Activated CD4-positive, alpha-beta memory T cell treated with anti-CD3 and anti-CD28 coated beads, Interleukin-2, amount 10 ng/mL, durations not matched to agents 7 days and 5 days (primary cell): ENCODE measurements at regions not wholly inside any gene's neighbourhood (a gene's known extent, or its start where the extent isn't known, plus 50 kb on each side); places are given as distances from the start of the nearest gene placed in this dataset.
"Not testable (repeated sequence)": the region's sequence is repeated elsewhere in the genome, so short reads cannot be mapped to it uniquely, and the experiment has no call there.

Experiments
- CTCF ChIA-PET: fragments of 350-600 bp; sonication (Branson Sonifier 250); formaldehyde crosslinking; loops from one replicate; lab custom pipeline; 2021; ENCODE audit warnings: antibody characterized with exemption, inconsistent platforms; lab: Charles Lee
- POLR2A ChIA-PET: fragments of 350-600 bp; sonication (Branson Sonifier 250); formaldehyde crosslinking; loops from one replicate; lab custom pipeline; 2021; ENCODE audit warnings: antibody characterized with exemption; lab: Charles Lee
- DNase-seq: peaks from one replicate; pipeline ENCODE4 v3.0.0-alpha.2; 2020
- H3K27ac Mint-ChIP-seq: one replicate; pipeline ENCODE4 v1.8.0; 2021; ENCODE audit warnings: mild to moderate bottlenecking, mixed read lengths
- H3K27me3 Mint-ChIP-seq: one replicate; pipeline ENCODE4 v1.8.0; 2021; ENCODE audit warnings: mixed read lengths
- H3K36me3 Mint-ChIP-seq: one replicate; pipeline ENCODE4 v1.8.0; 2021; ENCODE audit warnings: low read depth, mixed read lengths
- H3K4me1 Mint-ChIP-seq: one replicate; pipeline ENCODE4 v1.8.0; 2021; ENCODE audit warnings: mixed read lengths
- H3K4me3 Mint-ChIP-seq: one replicate; pipeline ENCODE4 v1.8.0; 2021; ENCODE audit warnings: mild to moderate bottlenecking, mixed read lengths
- H3K9me3 Mint-ChIP-seq: one replicate; pipeline ENCODE4 v1.8.0; 2021; ENCODE audit warnings: mixed read lengths

DNA sequence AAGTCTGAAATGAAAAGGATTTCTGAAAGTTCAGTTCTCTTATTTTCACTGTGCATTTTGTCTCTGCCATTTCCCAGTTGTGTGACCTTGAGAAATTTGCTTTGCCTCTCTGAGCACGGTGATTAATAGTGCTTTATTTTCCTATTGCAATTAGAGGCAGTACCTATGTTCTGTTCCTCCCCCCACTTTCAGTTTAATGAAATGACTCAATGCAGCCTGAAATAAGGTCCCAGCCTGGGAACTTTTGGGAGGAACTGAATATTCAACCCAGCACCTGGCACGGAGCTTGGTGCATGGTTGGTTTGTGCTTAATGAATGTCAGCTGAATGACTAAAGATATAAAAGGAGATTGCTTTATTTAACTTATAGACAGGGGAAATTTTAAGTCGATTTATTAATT is 352.6 kb downstream of the PDCD6IP start:
- no peak overlapping the region for H3K27ac Mint-ChIP-seq
- POLR2A ChIA-PET = no interaction called here

DNA sequence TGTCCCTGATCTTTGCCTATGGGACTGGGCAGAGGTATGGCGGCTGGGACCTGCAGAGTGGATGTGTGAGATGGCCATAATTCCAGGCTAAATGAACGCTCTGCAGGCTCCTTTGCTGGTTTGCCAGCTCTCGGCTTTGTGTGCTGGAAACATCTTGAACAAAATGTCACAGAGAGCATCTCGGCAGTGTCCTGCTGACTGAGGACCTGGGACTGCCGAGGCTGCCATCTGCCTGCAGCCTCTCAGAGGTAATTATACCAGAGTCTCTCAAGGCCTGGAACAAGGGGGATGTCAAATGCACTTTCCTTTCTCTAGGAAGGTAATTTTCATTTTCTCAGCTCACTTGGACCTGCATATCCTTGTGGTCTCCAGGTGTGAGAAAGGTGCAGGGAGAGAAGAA is 354.2 kb downstream of the PDCD6IP start:
- DNase-seq = no peak
- H3K27me3 Mint-ChIP-seq = no peaks in the 10 kb centered on the region
- no peaks in the 10 kb centered on the region for H3K36me3 Mint-ChIP-seq
- CTCF ChIA-PET = interaction anchor here (1.3 kb wide), 1 partner anchor 43 kb away, joined by 3 read pairs; no protein-coding TSS in a partner anchor
- H3K4me3 Mint-ChIP-seq = no peak overlapping the region
- H3K27ac Mint-ChIP-seq = no peak overlapping the region
- H3K4me1 Mint-ChIP-seq = no peaks in the 10 kb centered on the region
- POLR2A ChIA-PET = no interaction called here
- H3K9me3 Mint-ChIP-seq = no peaks in the 10 kb centered on the region

More for the DNA sequence above, 352.6 kb downstream of the PDCD6IP start:
- no peaks in the 10 kb centered on the region for H3K27me3 Mint-ChIP-seq
- H3K4me1 Mint-ChIP-seq = no peaks in the 10 kb centered on the region
- H3K4me3 Mint-ChIP-seq = no peak overlapping the region
- CTCF ChIA-PET = no interaction called here
- H3K9me3 Mint-ChIP-seq = no peaks in the 10 kb centered on the region
- H3K36me3 Mint-ChIP-seq = no peaks in the 10 kb centered on the region
- no peak for DNase-seq

DNA sequence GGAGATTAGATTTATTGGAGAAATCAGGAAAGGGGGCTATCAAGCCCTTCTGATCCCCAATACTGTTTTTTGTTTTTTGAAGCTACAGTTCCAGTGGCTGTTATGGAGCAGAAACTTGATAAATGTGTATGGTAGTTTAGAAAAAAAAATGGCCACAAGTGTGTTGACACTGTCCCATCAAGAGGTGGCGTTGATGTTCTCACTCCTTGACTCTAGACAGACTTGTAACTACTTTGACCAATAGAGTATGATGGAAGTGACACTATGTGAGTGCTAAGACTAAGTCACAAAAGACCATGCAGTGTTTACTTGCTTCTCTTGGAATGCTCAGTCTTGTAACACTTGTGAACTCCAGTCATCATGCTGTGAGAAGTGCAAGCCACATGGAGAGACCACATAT is 356.7 kb downstream of the PDCD6IP start:
- Mint-ChIP-seq H3K9me3 (no peaks in the 10 kb centered on the region), H3K4me1 (no peaks in the 10 kb centered on the region), H3K4me3 (no peak overlapping the region), H3K27me3 (no peaks in the 10 kb centered on the region), H3K36me3 (no peaks in the 10 kb centered on the region), H3K27ac (no peak overlapping the region)
- POLR2A ChIA-PET = no interaction called here
- CTCF ChIA-PET = no interaction called here
- no peak for DNase-seq

DNA sequence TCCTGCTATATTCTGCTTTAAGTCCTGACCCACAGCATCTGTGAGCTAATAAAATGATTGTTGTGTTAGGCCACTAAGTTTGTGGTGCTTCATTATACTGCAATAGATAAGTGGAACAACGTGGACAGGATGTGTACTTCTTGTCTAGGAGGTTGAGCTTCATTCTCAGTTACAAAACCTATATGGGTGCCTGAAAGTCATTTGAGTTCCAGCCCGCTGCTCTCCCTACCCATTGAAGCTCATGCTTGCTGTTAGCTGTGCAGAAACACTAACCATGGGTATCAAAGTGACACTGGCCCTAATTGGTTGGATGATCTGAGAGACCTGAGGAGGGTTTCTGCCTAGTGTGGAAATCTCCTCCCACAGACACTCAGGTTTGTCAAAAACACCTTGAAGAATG is 357.2 kb downstream of the PDCD6IP start:
- no peaks in the 10 kb centered on the region for H3K27me3 Mint-ChIP-seq

DNA sequence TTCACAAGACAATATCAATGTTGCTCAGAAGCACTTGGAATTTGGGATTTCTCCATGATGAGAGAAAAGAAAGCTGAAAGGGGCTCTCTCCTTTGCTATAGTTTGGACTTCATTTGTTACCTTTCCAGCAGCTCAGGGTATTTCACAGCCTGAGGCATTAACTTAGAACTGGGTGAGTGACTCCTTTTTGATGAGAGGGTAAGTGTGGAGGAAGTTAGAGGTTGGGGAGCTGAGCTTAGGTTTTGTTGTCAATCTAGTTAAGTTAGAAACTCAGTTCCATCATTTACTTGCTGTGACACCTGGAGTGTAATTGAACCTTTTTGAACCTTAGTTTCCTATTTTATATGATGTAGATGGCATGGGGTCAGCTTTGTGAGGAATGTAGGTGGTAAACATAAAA is 359.1 kb downstream of the PDCD6IP start:
- POLR2A ChIA-PET = no interaction called here
- Mint-ChIP-seq H3K27ac (no peak overlapping the region), H3K36me3 (no peaks in the 10 kb centered on the region), H3K9me3 (no peaks in the 10 kb centered on the region), H3K4me3 (no peak overlapping the region), H3K27me3 (no peaks in the 10 kb centered on the region), H3K4me1 (no peaks in the 10 kb centered on the region)
- DNase-seq = no peak
- CTCF ChIA-PET = interaction anchor here (0.5 kb wide), 1 partner anchor 198 kb away, joined by 3 read pairs; no protein-coding TSS in a partner anchor

More for the DNA sequence above, 357.2 kb downstream of the PDCD6IP start:
- Mint-ChIP-seq H3K27ac (no peak overlapping the region), H3K4me3 (no peak overlapping the region), H3K36me3 (no peaks in the 10 kb centered on the region), H3K9me3 (no peaks in the 10 kb centered on the region), H3K4me1 (no peaks in the 10 kb centered on the region)
- DNase-seq = no peak
- ChIA-PET POLR2A (no interaction called here), CTCF (no interaction called here)

DNA sequence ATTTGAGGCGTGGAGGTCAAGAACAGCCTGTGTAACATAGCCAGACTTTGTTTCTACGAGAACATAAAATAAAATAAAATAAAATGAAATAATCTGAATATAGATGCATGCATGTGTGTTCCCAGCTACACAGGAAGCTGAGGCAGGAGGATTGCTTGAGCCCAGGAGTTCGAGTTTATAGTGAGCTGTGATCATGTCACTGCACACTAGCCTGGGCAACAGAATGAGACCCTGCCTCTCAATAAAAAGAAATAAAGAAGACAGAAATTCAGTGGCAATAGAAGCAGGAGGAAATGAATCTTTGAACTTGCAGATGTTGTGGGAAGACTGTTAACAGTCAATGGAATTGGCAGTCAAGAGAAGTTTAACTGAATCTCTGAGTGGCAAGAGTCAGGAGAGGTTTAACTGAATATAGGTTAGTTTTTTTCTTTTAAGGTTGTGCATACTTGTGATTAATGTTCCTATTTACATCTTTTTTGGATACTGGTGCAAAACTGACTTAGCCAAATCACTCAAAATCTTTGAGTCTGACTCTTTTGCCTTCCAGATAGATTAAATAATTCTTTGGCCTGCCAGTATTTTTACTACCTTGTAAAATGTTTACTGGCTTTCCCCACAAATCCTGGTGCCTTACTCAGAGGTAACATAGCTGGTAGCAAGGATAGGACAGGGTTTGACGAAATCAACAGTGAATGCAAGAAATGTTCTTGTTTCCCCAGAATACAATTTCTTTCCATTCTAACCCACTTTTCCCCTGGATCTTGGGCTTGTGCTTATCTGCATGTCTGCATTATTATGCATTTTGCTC is 361.4 kb downstream of the PDCD6IP start:
- Mint-ChIP-seq H3K27ac (no peak overlapping the region), H3K36me3 (no peaks in the 10 kb centered on the region), H3K27me3 (no peaks in the 10 kb centered on the region), H3K4me1 (no peaks in the 10 kb centered on the region), H3K9me3 (no peaks in the 10 kb centered on the region), H3K4me3 (no peak overlapping the region)
- no peak for DNase-seq
- CTCF ChIA-PET = no interaction called here
- POLR2A ChIA-PET = no interaction called here

DNA sequence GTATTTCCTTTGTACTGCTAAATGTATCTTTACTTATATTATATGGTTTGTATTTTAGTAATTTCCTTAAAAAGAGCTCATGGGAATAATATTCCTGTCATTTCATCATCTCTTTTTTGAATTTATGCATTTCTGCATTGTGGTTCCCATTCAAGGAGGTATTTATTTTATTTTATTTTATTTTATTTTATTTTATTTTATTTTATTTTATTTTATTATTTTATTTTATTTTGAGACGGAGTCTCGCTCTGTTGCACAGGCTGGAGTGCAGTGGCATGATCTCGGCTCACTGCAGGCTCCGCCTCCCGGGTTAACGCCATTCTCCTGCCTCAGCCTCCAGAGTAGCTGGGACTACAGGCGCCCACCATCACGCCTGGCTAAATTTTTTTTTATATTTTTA is 371.2 kb downstream of the PDCD6IP start:
- H3K4me3 Mint-ChIP-seq, DNase-seq, POLR2A ChIA-PET, H3K27ac Mint-ChIP-seq, H3K9me3 Mint-ChIP-seq, H3K36me3 Mint-ChIP-seq, H3K27me3 Mint-ChIP-seq, CTCF ChIA-PET, H3K4me1 Mint-ChIP-seq: not testable (repeated sequence)

DNA sequence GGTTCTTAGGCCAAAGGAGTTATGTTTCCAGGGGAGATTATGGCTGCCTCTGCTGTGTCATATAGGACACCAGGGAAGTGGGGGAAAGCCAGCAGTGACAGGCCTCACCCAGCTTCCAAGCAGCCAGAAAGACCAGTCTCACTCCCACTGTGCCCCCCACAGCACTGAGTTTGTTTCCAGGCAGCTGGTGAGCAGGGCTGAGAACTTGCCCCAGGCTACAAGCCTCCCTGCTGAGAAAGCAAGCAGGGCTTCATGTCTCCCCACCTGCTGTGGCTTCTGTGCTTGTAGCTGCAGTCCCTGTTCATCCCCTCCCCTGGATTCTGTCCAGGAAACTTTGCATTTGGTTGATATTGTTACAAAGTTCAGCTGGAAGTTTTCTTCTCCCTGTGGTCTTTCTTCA is 376.3 kb downstream of the PDCD6IP start:
- Mint-ChIP-seq H3K27me3 (no peaks in the 10 kb centered on the region), H3K27ac (no peak overlapping the region), H3K4me3 (no peak overlapping the region), H3K9me3 (no peaks in the 10 kb centered on the region), H3K36me3 (no peaks in the 10 kb centered on the region), H3K4me1 (no peaks in the 10 kb centered on the region)
- ChIA-PET CTCF (no interaction called here), POLR2A (no interaction called here)
- no peak for DNase-seq

DNA sequence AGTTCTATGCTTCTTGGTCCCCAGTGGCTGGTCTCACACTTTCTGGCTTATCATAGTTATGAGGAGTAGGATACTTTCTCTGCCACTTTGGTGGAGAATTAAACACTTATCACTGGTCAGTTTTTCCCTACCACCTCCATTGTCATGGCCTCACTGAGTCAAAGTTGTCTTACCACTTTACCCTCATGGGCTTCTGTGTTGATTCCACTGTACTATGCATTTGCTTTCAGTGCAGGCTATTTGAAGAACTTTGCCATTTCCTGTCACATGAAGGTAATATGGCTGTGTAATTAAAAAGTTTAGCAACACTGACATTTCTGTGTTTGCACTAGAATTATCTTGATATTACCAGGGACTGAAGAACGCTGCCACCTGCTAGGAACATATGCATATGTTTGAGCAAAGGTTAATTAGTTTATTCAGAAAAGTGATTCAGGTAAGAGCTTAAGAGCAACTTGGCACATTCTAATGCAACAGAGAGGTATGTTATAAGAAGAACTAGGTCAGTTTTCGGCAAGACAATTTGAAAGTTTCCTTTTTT is 377.3 kb downstream of the PDCD6IP start:
- Mint-ChIP-seq H3K4me1 (no peaks in the 10 kb centered on the region), H3K4me3 (no peak overlapping the region), H3K27me3 (no peaks in the 10 kb centered on the region), H3K27ac (no peak overlapping the region), H3K36me3 (no peaks in the 10 kb centered on the region), H3K9me3 (no peaks in the 10 kb centered on the region)
- CTCF ChIA-PET = no interaction called here
- DNase-seq = no peak
- POLR2A ChIA-PET = no interaction called here

DNA sequence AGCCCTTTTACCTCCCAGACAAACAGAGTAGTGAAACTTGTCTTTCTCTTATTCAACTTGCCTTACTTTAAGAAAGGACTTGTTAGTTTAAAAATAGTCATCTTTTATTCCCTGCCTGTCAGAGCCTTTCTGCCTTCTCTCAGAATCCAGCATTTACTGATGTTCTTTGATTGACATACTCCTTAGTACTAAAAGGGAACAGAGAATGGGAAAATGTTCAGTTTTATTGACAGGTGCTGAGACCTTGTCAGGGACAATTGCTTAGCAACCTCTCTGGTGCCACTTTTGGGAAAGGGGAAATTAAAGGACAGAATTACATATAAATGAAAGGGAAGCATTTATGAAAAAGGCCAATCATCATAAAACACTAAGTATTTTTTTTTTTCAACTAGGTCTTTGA is 378.3 kb downstream of the PDCD6IP start:
- no peaks in the 10 kb centered on the region for H3K9me3 Mint-ChIP-seq
- no peak for DNase-seq
- H3K4me1 Mint-ChIP-seq = no peaks in the 10 kb centered on the region
- H3K27me3 Mint-ChIP-seq = no peaks in the 10 kb centered on the region
- H3K27ac Mint-ChIP-seq = no peak overlapping the region
- H3K4me3 Mint-ChIP-seq = no peak overlapping the region
- ChIA-PET CTCF (no interaction called here), POLR2A (no interaction called here)
- H3K36me3 Mint-ChIP-seq = no peaks in the 10 kb centered on the region

DNA sequence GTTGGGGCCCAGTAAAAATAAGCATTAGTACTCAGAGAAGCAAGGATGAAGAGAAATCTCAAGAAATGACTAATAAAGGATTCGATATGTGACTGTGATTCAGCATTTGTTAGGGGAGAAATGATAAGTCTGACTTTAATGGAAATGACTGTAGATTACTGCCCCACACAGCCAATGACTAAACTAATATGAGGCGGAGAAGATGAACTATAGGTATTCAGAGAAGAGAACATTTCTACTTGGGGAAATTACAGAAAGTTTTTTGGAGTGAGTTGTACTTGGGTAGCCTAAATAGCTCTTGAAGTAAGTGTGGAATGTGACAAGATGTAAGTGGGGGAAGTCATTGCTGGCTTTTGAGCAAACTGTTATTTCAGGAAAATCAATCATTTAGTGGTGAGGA is 380.0 kb downstream of the PDCD6IP start:
- Mint-ChIP-seq H3K27ac (no peak overlapping the region), H3K9me3 (no peaks in the 10 kb centered on the region), H3K4me1 (no peaks in the 10 kb centered on the region), H3K27me3 (no peaks in the 10 kb centered on the region), H3K4me3 (no peak overlapping the region), H3K36me3 (no peaks in the 10 kb centered on the region)
- POLR2A ChIA-PET = no interaction called here
- DNase-seq = no peak
- CTCF ChIA-PET = no interaction called here

DNA sequence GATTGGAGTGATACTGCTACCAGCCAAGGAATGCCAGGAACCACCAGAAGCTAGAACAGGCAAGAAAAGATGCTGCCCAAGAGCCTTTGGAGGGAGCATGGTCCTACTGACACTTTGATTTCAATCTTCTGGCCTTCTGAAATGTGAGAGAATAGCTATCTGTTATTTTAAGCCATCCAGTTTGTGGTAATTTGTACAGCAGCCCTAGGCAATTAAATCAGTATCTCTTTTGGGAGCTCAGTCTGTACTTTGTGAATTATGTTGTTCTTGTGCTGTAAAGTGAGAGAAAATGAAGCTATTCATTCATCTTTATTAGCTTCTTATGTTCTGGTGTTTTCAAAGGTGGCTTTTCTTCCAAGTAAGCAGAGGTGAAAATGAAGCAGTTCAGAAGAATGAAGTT is 381.3 kb downstream of the PDCD6IP start:
- no peak overlapping the region for H3K4me3 Mint-ChIP-seq
- no peak for DNase-seq

DNA sequence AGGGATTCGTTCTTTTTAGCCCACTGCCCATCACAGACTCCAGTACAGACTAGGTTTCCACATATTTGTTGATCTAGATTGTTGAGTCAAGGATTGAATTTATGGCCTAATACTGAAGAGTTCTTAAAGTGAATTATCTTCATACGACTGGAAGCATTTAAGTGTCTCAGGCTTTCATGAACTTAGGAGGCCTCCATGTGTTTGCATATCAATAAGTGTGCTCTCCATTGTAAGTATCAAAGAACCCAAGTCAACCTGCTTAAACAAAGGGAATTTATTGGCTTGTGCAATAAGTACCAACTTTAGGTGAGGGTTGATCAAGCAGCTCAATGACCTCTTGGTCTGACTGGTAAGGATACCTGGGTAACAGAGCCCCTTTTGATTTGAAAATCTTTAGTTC is 382.1 kb downstream of the PDCD6IP start:
- no peak overlapping the region for H3K27ac Mint-ChIP-seq
- no peaks in the 10 kb centered on the region for H3K27me3 Mint-ChIP-seq
- H3K9me3 Mint-ChIP-seq = no peaks in the 10 kb centered on the region
- no peak for DNase-seq
- no peaks in the 10 kb centered on the region for H3K4me1 Mint-ChIP-seq
- POLR2A ChIA-PET = no interaction called here
- H3K4me3 Mint-ChIP-seq = no peak overlapping the region
- no peaks in the 10 kb centered on the region for H3K36me3 Mint-ChIP-seq
- CTCF ChIA-PET = no interaction called here

More for the DNA sequence above, 381.3 kb downstream of the PDCD6IP start:
- Mint-ChIP-seq H3K9me3 (no peaks in the 10 kb centered on the region), H3K27me3 (no peaks in the 10 kb centered on the region), H3K27ac (no peak overlapping the region), H3K36me3 (no peaks in the 10 kb centered on the region), H3K4me1 (no peaks in the 10 kb centered on the region)
- CTCF ChIA-PET = no interaction called here
- POLR2A ChIA-PET = no interaction called here

DNA sequence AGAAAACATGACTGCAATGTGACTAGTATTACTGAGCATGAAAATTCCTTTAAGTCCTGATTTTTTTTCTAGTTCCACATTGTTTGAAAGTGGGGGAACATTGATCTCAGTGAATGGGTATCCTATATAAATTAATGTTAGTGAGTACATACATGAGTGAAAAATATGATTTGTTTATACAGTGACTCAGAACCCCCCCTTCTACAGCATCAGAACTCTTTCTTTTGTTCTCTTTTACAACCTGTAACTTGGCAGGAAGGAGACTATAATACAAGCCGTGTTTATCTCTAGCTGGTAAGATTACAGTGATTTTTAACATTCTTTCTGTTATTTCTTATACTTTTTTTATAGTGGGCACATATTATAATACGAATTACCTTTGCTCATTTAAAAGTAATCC is 384.7 kb downstream of the PDCD6IP start:
- Mint-ChIP-seq H3K36me3 (no peaks in the 10 kb centered on the region), H3K27me3 (peaks cover 2% of the 10 kb centered on the region), H3K4me3 (no peak overlapping the region), H3K4me1 (no peaks in the 10 kb centered on the region), H3K27ac (no peak overlapping the region), H3K9me3 (no peaks in the 10 kb centered on the region)
- no peak for DNase-seq
- ChIA-PET POLR2A (no interaction called here), CTCF (no interaction called here)
